AG04450 (cell line): ENCODE measurements at regions not wholly inside any gene's neighbourhood (a gene's known extent, or its start where the extent isn't known, plus 50 kb on each side); places are given as distances from the start of the nearest gene placed in this dataset.

Experiments
- CTCF ChIA-PET: fragments of 300-600, 350-600 bp; formaldehyde crosslinking; extraction: SDS; loops from one replicate; lab custom pipeline; 2022; ENCODE audit warnings: antibody characterized with exemption, inconsistent platforms; lab: Charles Lee
- POLR2A ChIA-PET: fragments of 350-600 bp; formaldehyde crosslinking; extraction: SDS; loops from one replicate; lab custom pipeline; 2021; ENCODE audit warnings: antibody characterized with exemption, inconsistent platforms; lab: Yijun Ruan, JAX
- DNase-seq: peaks from one replicate; pipeline ENCODE4 v3.0.0-alpha.2; 2011; ENCODE audit warnings: low read depth, low spot score
- H3K27ac ChIP-seq: one replicate; pipeline ENCODE4 v1.5.1; 2012; ENCODE audit warnings: low read depth, low read length, control low read depth
- H3K27me3 ChIP-seq: one replicate; pipeline ENCODE4 v1.6.0; 2012; ENCODE audit warnings: low read length; ENCODE audit not compliant: control insufficient read depth, insufficient read depth
- H3K4me3 ChIP-seq: 2 replicates; pipeline ENCODE4 v1.5.1; 2011; ENCODE audit warnings: mild to moderate bottlenecking, low read depth, low read length, control low read depth
- H3K9me3 ChIP-seq: 2 replicates; pipeline ENCODE4 v1.5.1; 2012; ENCODE audit warnings: low read length; ENCODE audit not compliant: control insufficient read depth, insufficient read depth
- TF ChIP-seq, protein P1 (sequence below): IDR thresholded peaks from 2 replicates; pipeline ENCODE4 v1.5.1; 2011; ENCODE audit warnings: low read depth, low read length, control low read depth, inconsistent platforms

DNA sequence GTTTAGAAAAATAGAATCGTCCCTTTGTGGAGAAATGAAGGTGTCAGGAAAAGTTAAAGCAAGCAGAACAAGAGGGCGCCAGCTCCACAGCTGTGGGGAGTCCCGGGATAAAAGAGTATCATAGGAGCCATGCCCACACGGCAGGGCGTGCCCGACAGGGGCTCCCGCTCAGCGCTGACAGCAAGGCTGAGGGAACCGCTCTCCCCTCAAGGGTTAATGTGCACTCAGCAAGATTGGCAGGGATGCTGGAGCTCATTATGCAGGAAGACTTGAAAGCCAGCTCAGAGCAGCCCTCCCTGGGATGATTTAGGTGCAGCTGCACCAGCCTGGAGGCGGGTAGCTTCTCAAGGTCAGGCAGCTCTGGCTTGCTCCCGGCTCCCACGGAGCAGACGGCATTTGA is 500.2 kb downstream of the EIPR1 start:
- POLR2A ChIA-PET = no interaction called here
- Histone ChIP-seq H3K4me3 (no peak overlapping the region), H3K9me3 (peaks cover 85% of the 10 kb centered on the region), H3K27me3 (no peaks in the 10 kb centered on the region), H3K27ac (no peak overlapping the region)
- CTCF ChIA-PET = no interaction called here
- TF ChIP-seq, protein P1, sequence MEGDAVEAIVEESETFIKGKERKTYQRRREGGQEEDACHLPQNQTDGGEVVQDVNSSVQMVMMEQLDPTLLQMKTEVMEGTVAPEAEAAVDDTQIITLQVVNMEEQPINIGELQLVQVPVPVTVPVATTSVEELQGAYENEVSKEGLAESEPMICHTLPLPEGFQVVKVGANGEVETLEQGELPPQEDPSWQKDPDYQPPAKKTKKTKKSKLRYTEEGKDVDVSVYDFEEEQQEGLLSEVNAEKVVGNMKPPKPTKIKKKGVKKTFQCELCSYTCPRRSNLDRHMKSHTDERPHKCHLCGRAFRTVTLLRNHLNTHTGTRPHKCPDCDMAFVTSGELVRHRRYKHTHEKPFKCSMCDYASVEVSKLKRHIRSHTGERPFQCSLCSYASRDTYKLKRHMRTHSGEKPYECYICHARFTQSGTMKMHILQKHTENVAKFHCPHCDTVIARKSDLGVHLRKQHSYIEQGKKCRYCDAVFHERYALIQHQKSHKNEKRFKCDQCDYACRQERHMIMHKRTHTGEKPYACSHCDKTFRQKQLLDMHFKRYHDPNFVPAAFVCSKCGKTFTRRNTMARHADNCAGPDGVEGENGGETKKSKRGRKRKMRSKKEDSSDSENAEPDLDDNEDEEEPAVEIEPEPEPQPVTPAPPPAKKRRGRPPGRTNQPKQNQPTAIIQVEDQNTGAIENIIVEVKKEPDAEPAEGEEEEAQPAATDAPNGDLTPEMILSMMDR = no peak
- no peak for DNase-seq

DNA sequence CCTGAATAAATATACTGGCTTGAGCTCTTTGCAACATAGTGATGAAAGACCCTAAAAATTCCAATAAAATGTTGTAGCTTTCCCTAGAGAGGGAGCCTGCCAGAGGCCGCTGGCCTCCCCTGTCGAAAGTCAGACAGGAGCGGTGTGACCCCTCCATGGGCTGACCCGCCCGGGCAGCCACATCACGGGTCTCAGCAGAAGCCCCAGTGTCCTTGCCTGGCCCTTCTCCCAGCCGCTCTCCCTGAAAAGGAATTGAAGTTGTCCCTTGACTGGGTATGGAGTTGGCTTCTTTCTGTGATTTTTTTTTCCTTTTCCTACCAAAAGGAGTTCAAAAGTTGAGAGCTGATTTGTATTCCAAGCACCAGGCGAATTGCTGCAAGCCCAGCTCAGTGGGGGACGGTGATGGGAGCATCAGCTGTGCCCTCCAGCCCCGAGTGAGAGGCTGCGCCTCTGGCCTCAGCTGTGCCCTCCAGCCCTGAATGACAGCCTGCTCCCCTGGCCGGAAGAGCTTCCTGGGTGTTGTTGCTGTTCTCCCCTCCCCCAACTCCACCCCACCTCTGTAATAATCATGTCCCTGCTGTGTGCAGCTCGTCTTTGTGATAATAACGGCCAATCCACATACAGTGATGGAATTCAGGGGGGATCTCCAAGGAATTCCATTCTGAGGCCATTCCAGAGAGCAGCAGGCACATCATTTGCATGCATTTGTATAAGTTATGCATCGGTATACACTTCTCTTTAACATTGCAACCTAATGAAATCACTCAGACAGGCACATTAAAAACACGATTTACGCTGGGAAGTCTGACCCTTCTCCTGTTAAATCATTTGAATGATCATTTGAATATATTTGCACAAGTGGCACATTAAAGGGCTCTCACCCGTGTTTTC is 501.0 kb downstream of the EIPR1 start:
- Histone ChIP-seq H3K27ac (no peak overlapping the region), H3K9me3 (peaks cover 84% of the 10 kb centered on the region), H3K27me3 (no peaks in the 10 kb centered on the region), H3K4me3 (no peak overlapping the region)
- DNase-seq = no peak
- TF ChIP-seq, protein P1 = no peak
- ChIA-PET CTCF (no interaction called here), POLR2A (no interaction called here)

DNA sequence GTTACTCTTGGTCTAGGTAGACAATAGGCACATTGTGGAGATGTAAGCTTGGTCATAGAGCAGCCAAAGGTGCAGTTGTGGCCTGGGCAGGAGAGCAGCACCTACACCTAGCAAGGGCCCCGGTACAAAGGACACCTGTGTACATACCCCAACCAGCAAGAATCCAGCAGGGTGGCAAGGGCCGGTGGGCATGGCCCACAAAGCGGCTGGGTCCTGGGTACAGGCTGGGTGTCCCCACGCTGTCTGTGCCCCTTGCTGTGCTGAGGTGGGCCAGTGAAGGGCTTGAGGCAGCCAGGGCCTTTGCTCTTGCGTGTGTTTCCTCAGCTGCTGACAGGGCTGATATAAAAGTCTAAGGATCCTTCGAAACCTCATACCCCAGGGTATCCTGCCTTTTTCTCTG is 501.8 kb downstream of the EIPR1 start:
- ChIA-PET POLR2A (no interaction called here), CTCF (no interaction called here)
- peaks cover 82% of the 10 kb centered on the region for H3K9me3 ChIP-seq
- DNase-seq = no peak
- H3K4me3 ChIP-seq = no peak overlapping the region
- H3K27me3 ChIP-seq = no peaks in the 10 kb centered on the region
- no peak overlapping the region for H3K27ac ChIP-seq
- TF ChIP-seq, protein P1 = no peak

DNA sequence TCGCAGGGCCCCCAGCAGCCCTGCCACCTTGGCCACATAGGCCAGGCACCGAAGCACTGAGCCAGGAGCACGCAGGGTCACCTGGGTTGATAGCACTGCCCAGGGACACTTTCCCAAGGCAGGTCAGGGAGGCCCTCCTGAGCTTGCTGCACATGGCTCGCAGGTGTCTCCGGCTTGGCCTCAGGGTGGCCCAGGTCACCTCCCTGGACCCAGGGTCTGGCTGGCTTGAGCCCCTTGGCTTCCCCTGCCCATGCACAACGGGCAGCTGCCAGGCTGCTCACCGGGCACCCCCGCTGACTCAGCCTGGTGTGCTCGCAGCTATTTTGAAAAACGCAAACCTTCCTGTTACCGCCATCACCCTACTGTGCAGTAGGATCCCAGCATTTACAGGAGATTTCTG is 502.3 kb downstream of the EIPR1 start:
- Histone ChIP-seq H3K4me3 (no peak overlapping the region), H3K9me3 (peaks cover 81% of the 10 kb centered on the region), H3K27ac (no peak overlapping the region), H3K27me3 (no peaks in the 10 kb centered on the region)
- TF ChIP-seq, protein P1 = no peak
- ChIA-PET POLR2A (no interaction called here), CTCF (no interaction called here)
- DNase-seq = no peak

DNA sequence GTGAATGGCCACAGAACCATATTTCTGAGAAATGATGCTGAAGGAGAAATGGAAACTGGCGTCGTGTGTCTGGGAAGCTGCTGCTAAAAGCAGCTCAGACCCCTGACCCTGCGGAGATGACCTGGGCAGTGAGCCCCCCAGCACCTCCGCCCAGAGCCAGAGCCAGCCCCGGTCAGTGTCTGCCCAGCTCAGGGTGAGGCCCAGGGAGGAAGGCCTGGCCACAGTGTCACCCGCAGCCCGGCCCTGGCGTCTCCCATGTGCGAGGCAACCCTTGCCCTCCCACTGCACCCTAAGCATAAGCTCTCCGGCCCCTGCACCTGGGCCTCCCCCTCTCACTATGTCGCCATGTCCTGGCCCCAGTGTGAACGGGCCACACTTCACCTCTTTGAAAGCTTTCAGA is 502.8 kb downstream of the EIPR1 start:
- Histone ChIP-seq H3K27me3 (no peaks in the 10 kb centered on the region), H3K4me3 (no peak overlapping the region), H3K9me3 (peaks cover 81% of the 10 kb centered on the region), H3K27ac (no peak overlapping the region)
- ChIA-PET CTCF (no interaction called here), POLR2A (no interaction called here)
- TF ChIP-seq, protein P1 = no peak
- no peak for DNase-seq
